Upper lobe of right lung (tissue), 1 donor: ENCODE measurements at regions not wholly inside any gene's neighbourhood (a gene's known extent, or its start where the extent isn't known, plus 50 kb on each side); places are given as distances from the start of the nearest gene placed in this dataset.

Source experiments
- ATAC-seq: fragments of 200-7000 bp; cut with Tn5 transposase; one replicate; pipeline ENCODE4 v1.9.1; 2020; ENCODE audit warnings: mild to moderate bottlenecking, moderate library complexity
- DNase-seq: peaks from one replicate; pipeline ENCODE4 v3.0.0-alpha.2; 2020
- H3K27ac ChIP-seq: fragments of 200-600 bp; one replicate; pipeline ENCODE4 v1.8.0; 2022
- H3K27me3 ChIP-seq: fragments of 200-600 bp; one replicate; pipeline ENCODE4 v1.8.0; 2022; ENCODE audit warnings: mild to moderate bottlenecking
- H3K36me3 ChIP-seq: fragments of 200-600 bp; one replicate; pipeline ENCODE4 v1.8.0; 2022
- H3K4me1 ChIP-seq: fragments of 200-600 bp; one replicate; pipeline ENCODE4 v1.8.0; 2022
- H3K4me3 ChIP-seq: fragments of 200-600 bp; one replicate; pipeline ENCODE4 v1.8.0; 2022; ENCODE audit warnings: mild to moderate bottlenecking
- H3K9me3 ChIP-seq: fragments of 200-600 bp; one replicate; pipeline ENCODE4 v1.8.0; 2022
- CTCF ChIP-seq: fragments of 200-600 bp; IDR thresholded peaks from one replicate; pipeline ENCODE4 v1.8.0; 2022; ENCODE audit warnings: antibody characterized with exemption
- intact Hi-C: fragments of 100-400 bp; cut with DNase I; formaldehyde crosslinking; loops from one replicate; pipeline ENCODE4 v1.11.0; 2022
- donor health status: DM: no; HTN: yes; CAD: no; lungs with severe emphysema.

GRCh38 chr3:11948866-11949265, 55.3 kb upstream of the SYN2 start:
- TF ChIP-seq CTCF, result no peak
- ATAC-seq, result no peak
- intact Hi-C loops, result no loop called here

DNA sequence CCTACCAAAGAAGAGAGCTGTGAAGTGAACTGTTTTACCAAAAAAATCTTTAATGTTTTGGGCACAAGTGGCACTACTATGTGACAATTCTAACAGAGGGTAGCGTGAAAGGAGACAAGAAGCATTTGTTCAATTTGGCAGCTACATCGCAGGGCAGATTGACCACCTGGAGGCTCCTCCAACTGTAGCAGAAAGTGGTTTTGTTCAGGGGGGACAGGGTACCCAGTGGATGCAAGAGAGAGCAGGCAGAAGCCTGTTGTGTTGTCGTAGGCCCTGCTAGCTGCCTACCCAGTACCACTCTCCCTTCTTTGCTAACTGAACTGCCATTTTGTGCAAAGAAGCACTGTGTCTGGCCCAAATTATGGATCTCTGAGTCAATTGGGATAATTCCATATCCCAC, 54.8 kb upstream of the SYN2 start:
- intact Hi-C loops, result no loop called here
- H3K4me3 ChIP-seq, result no peak overlapping the region
- ATAC-seq (no peak), DNase-seq (no peak)
- TF ChIP-seq CTCF, result no peak
- no peak overlapping the region for H3K27ac ChIP-seq
- H3K9me3 ChIP-seq, result no peaks in the 10 kb centered on the region
- no peaks in the 10 kb centered on the region for H3K4me1 ChIP-seq
- H3K36me3 ChIP-seq, result no peaks in the 10 kb centered on the region
- H3K27me3 ChIP-seq, result no peaks in the 10 kb centered on the region

More at GRCh38 chr3:11948866-11949265, 55.3 kb upstream of the SYN2 start:
- Histone ChIP-seq H3K27me3 (no peaks in the 10 kb centered on the region), H3K27ac (no peak overlapping the region), H3K4me3 (no peak overlapping the region), H3K4me1 (no peaks in the 10 kb centered on the region), H3K9me3 (no peaks in the 10 kb centered on the region), H3K36me3 (no peaks in the 10 kb centered on the region)
- no peak for DNase-seq

DNA sequence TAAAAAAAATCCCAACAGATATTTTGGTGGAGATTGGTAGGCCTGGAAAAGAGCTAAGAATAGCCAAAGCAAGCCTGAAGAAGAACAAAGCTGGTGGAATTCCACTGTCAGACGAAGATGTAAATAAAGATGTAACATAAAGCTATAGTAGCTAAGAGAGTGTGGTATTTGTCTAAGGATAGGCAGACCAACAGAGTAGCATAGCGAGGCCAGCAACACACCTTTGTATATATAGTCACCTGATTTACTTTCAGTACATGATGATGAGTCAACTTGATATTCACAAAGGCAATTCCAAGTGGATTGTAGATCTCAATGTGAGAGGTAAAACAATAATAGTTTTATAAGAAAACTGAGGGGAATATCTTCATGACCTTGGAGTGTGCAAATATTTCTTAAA, 53.6 kb upstream of the SYN2 start:
- no peak for TF ChIP-seq CTCF
- H3K36me3 ChIP-seq, result no peaks in the 10 kb centered on the region
- no peak overlapping the region for H3K27ac ChIP-seq
- H3K4me1 ChIP-seq, result no peaks in the 10 kb centered on the region
- no peak overlapping the region for H3K4me3 ChIP-seq
- H3K27me3 ChIP-seq, result no peaks in the 10 kb centered on the region
- ATAC-seq (no peak), DNase-seq (no peak)
- intact Hi-C loops, result no loop called here
- H3K9me3 ChIP-seq, result no peaks in the 10 kb centered on the region

GRCh38 chr3:11953350-11953749, 50.8 kb upstream of the SYN2 start:
- H3K27me3 ChIP-seq, result no peaks in the 10 kb centered on the region
- H3K36me3 ChIP-seq, result no peaks in the 10 kb centered on the region
- H3K27ac ChIP-seq, result no peak overlapping the region
- no peak overlapping the region for H3K4me3 ChIP-seq
- H3K9me3 ChIP-seq, result no peaks in the 10 kb centered on the region
- intact Hi-C loops, result no loop called here
- no peak for TF ChIP-seq CTCF
- ATAC-seq (no peak), DNase-seq (no peak)
- no peaks in the 10 kb centered on the region for H3K4me1 ChIP-seq

- TF ChIP-seq CTCF, result no peak
- H3K4me3 ChIP-seq, result no peak overlapping the region
These were observed 50.4 kb upstream of the SYN2 start for GRCh38 chr3:11953778-11954177.

GRCh38 chr3:11954312-11954934, 49.8 kb upstream of the SYN2 start:
- DNase-seq (no peak), ATAC-seq (no peak)
- no peak overlapping the region for H3K27ac ChIP-seq
- no peak overlapping the region for H3K4me3 ChIP-seq
- H3K9me3 ChIP-seq, result no peaks in the 10 kb centered on the region
- no peaks in the 10 kb centered on the region for H3K36me3 ChIP-seq
- intact Hi-C loops, result no loop called here
- no peak for TF ChIP-seq CTCF
- H3K4me1 ChIP-seq, result no peaks in the 10 kb centered on the region
- no peaks in the 10 kb centered on the region for H3K27me3 ChIP-seq

More at GRCh38 chr3:11953778-11954177, 50.4 kb upstream of the SYN2 start:
- Histone ChIP-seq H3K27ac (no peak overlapping the region), H3K36me3 (no peaks in the 10 kb centered on the region), H3K27me3 (no peaks in the 10 kb centered on the region), H3K9me3 (no peaks in the 10 kb centered on the region), H3K4me1 (no peaks in the 10 kb centered on the region)
- intact Hi-C loops, result no loop called here
- DNase-seq (no peak), ATAC-seq (no peak)
